BJ (cell line): ENCODE measurements at regions not wholly inside any gene's neighbourhood (a gene's known extent, or its start where the extent isn't known, plus 50 kb on each side); places are given as distances from the start of the nearest gene placed in this dataset.

Source experiments
- CTCF ChIA-PET: fragments of 350-600 bp; formaldehyde crosslinking; extraction: SDS; loops from one replicate; lab custom pipeline; 2021; ENCODE audit warnings: antibody characterized with exemption, inconsistent platforms; lab: Yijun Ruan, JAX
- POLR2A ChIA-PET: fragments of 300-600 bp; sonication (Branson Sonifier 250); formaldehyde crosslinking; extraction: SDS; loops from one replicate; lab custom pipeline; 2021; ENCODE audit warnings: antibody characterized with exemption; lab: Charles Lee
- DNase-seq: peaks from one replicate; pipeline ENCODE4 v3.0.0-alpha.2; 2011; ENCODE audit warnings: low read depth
- H3K27me3 ChIP-seq: 2 replicates; pipeline ENCODE4 v1.6.0; 2011; ENCODE audit warnings: low read length; ENCODE audit not compliant: control insufficient read depth, insufficient read depth
- H3K36me3 ChIP-seq: 2 replicates; pipeline ENCODE4 v1.5.1; 2011; ENCODE audit warnings: low read length; ENCODE audit not compliant: control insufficient read depth, insufficient read depth
- H3K4me3 ChIP-seq: 2 replicates; pipeline ENCODE4 v1.5.1; 2011; ENCODE audit warnings: low read depth, mild to moderate bottlenecking, control low read depth, low read length
- CTCF ChIP-seq: IDR thresholded peaks from 2 replicates; pipeline ENCODE4 v1.5.1; 2011; ENCODE audit warnings: low read depth, mild to moderate bottlenecking, control low read depth, inconsistent platforms, low read length, moderate library complexity; ENCODE audit not compliant: insufficient read depth

GRCh38 chr14:29353513-29353912, 574.1 kb downstream of the PRKD1 start:
- no peak for TF ChIP-seq CTCF
- Histone ChIP-seq H3K36me3 (no peaks in the 10 kb centered on the region), H3K27me3 (no peaks in the 10 kb centered on the region), H3K4me3 (no peak overlapping the region)
- POLR2A ChIA-PET = no interaction called here
- no peak for DNase-seq
- CTCF ChIA-PET = interaction anchor here (0.5 to 0.6 kb wide), 2 partner anchors 61 to 891 kb away, joined by 3 read pairs; no protein-coding TSS in a partner anchor

- DNase-seq = no peak
- TF ChIP-seq CTCF = no peak
- Histone ChIP-seq H3K36me3 (no peaks in the 10 kb centered on the region), H3K4me3 (no peak overlapping the region), H3K27me3 (no peaks in the 10 kb centered on the region)
- ChIA-PET POLR2A (no interaction called here), CTCF (no interaction called here)
Measured at GRCh38 chr14:29354486-29354885, 573.2 kb downstream of the PRKD1 start.

GRCh38 chr14:29355331-29355730, 572.3 kb downstream of the PRKD1 start:
- CTCF ChIA-PET = no interaction called here
- DNase-seq = no peak
- Histone ChIP-seq H3K4me3 (no peak overlapping the region), H3K36me3 (no peaks in the 10 kb centered on the region), H3K27me3 (no peaks in the 10 kb centered on the region)
- TF ChIP-seq CTCF = no peak
- POLR2A ChIA-PET = no interaction called here

GRCh38 chr14:29355846-29356245, 571.8 kb downstream of the PRKD1 start:
- Histone ChIP-seq H3K36me3 (no peaks in the 10 kb centered on the region), H3K4me3 (no peak overlapping the region), H3K27me3 (no peaks in the 10 kb centered on the region)
- no peak for DNase-seq
- no peak for TF ChIP-seq CTCF
- ChIA-PET POLR2A (no interaction called here), CTCF (no interaction called here)

GRCh38 chr14:29360656-29361055, 567.0 kb downstream of the PRKD1 start:
- no peak for DNase-seq
- ChIA-PET CTCF (no interaction called here), POLR2A (interaction anchor here (0.6 kb wide), 1 partner anchor 216 kb away, joined by 8 read pairs; no protein-coding TSS in a partner anchor)
- no peaks in the 10 kb centered on the region for H3K27me3 ChIP-seq
- no peak overlapping the region for H3K4me3 ChIP-seq
- no peaks in the 10 kb centered on the region for H3K36me3 ChIP-seq
- TF ChIP-seq CTCF = no peak
